Osteoblast (primary cell): ENCODE measurements at regions not wholly inside any gene's neighbourhood (a gene's known extent, or its start where the extent isn't known, plus 50 kb on each side); places are given as distances from the start of the nearest gene placed in this dataset.

ENCODE experiments used
- DNase-seq: peaks from one replicate; pipeline ENCODE4 v3.0.0; 2011; ENCODE audit warnings: low spot score, mixed read lengths; ENCODE audit not compliant: insufficient read length; ENCODE audit errors: missing footprints
- H2AFZ ChIP-seq: 2 replicates; pipeline ENCODE4 v1.6.0; 2011; ENCODE audit warnings: mild to moderate bottlenecking, low read length
- H3K27ac ChIP-seq: 2 replicates; pipeline ENCODE4 v1.5.1; 2011; ENCODE audit warnings: mild to moderate bottlenecking, low read depth, low read length, moderate library complexity
- H3K27me3 ChIP-seq: 2 replicates; pipeline ENCODE4 v1.6.0; 2012; ENCODE audit warnings: mild to moderate bottlenecking, control low read depth, inconsistent platforms, low read length, moderate library complexity; ENCODE audit not compliant: insufficient read depth
- H3K36me3 ChIP-seq: 2 replicates; pipeline ENCODE4 v1.5.1; 2011; ENCODE audit warnings: mild to moderate bottlenecking, low read length, control low read depth, moderate library complexity; ENCODE audit not compliant: insufficient read depth
- H3K4me1 ChIP-seq: 2 replicates; pipeline ENCODE4 v1.5.1; 2011; ENCODE audit warnings: mild to moderate bottlenecking, low read length, control low read depth, moderate library complexity; ENCODE audit not compliant: insufficient read depth
- H3K4me2 ChIP-seq: 2 replicates; pipeline ENCODE4 v1.6.0; 2011; ENCODE audit warnings: mild to moderate bottlenecking, low read length; ENCODE audit not compliant: insufficient read depth
- H3K4me3 ChIP-seq: fragments of 200-600 bp; sonication (generic); 3 replicates; pipeline ENCODE4 v1.5.1; 2012; ENCODE audit warnings: mild to moderate bottlenecking, low read length, inconsistent platforms; ENCODE audit not compliant: insufficient read depth
- H3K79me2 ChIP-seq: 2 replicates; pipeline ENCODE4 v1.6.0; 2012; ENCODE audit warnings: mild to moderate bottlenecking, low read length, control low read depth, inconsistent platforms; ENCODE audit not compliant: insufficient read depth
- H3K9me3 ChIP-seq: 2 replicates; pipeline ENCODE4 v1.5.1; 2011; ENCODE audit warnings: low read depth, low read length, control low read depth
- H4K20me1 ChIP-seq: 2 replicates; pipeline ENCODE4 v1.6.0; 2012; ENCODE audit warnings: mild to moderate bottlenecking, low read length, control low read depth; ENCODE audit not compliant: insufficient read depth
- CTCF ChIP-seq: IDR thresholded peaks from 2 replicates; pipeline ENCODE4 v1.5.1; 2011; ENCODE audit warnings: mild to moderate bottlenecking, low read depth, low read length, moderate library complexity; ENCODE audit errors: extremely low read depth

DNA sequence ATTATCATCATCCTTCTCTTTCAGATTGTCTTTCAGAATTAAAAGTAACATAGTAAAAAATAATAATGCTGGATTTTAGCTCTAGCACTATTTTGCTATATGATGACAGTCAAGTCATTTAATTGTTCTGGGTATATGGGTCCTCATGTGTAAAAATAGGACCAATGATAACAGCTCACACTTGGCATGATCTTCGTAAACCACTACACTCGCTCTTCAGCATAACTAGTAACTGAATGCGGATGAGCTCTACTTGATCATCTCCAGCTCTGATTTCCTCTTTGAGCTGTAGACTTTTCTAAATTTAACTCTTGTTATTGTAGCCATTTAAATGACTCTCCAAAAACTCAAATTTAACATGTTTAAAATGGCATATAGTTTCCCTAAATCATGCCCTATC is 831.8 kb upstream of the HS3ST1 start:
- Histone ChIP-seq H3K4me3 (no peak overlapping the region), H3K27me3 (no peaks in the 10 kb centered on the region), H4K20me1 (no peaks in the 10 kb centered on the region), H3K9me3 (peaks cover 3% of the 10 kb centered on the region), H3K4me2 (no peak overlapping the region), H3K79me2 (no peaks in the 10 kb centered on the region), H3K36me3 (no peaks in the 10 kb centered on the region), H2AFZ (no peak overlapping the region), H3K27ac (no peak overlapping the region), H3K4me1 (no peaks in the 10 kb centered on the region)
- no peak for DNase-seq
- no peak for TF ChIP-seq CTCF

DNA sequence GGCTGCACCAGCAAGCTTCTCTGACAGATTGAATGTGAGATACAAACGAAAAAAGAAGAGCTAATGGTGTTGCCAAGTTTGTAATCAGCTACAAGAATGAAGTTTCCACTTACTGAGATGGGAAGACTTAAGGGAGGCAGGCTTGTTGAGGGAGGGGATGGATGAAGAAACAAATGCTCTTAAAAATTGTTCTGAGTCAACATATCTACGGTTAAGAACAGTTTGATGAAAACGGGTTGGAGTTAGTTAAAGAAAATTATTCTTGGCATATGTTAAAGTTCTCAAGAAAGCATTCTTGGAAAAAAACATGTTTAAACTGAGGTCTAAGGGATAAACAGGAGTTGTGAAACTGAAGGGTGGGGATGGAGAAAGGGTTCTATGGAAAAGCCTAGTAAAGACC is 816.3 kb upstream of the HS3ST1 start:
- H3K27ac ChIP-seq, result no peak overlapping the region
- TF ChIP-seq CTCF, result no peak
- H3K4me3 ChIP-seq, result no peak overlapping the region
- H3K36me3 ChIP-seq, result no peaks in the 10 kb centered on the region
- H3K79me2 ChIP-seq, result no peaks in the 10 kb centered on the region
- no peaks in the 10 kb centered on the region for H3K27me3 ChIP-seq
- H3K4me1 ChIP-seq, result no peaks in the 10 kb centered on the region
- no peaks in the 10 kb centered on the region for H4K20me1 ChIP-seq
- H2AFZ ChIP-seq, result no peak overlapping the region
- no peaks in the 10 kb centered on the region for H3K9me3 ChIP-seq
- DNase-seq, result no peak
- no peak overlapping the region for H3K4me2 ChIP-seq

DNA sequence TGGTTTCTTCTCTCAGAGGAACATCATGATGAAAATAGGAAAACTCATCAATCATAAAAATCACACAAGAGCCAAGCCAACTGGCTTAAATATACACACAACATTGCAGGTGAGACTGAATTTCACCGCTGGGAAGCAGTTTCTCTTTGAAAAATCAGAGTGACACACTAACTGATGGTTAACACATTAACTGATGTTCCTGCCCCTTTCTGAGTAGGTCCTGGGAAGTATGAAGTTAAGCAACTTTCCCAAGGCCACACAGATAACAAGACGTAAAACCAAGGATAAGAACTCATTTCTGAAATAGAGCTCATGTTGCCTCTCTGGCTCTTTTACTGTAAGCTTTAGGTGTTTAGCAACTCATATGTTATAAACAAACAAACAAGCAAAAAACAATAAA is 813.7 kb upstream of the HS3ST1 start:
- H3K27me3 ChIP-seq, result no peaks in the 10 kb centered on the region
- no peaks in the 10 kb centered on the region for H4K20me1 ChIP-seq
- no peaks in the 10 kb centered on the region for H3K9me3 ChIP-seq
- no peak overlapping the region for H3K4me3 ChIP-seq
- H2AFZ ChIP-seq, result no peak overlapping the region
- H3K27ac ChIP-seq, result no peak overlapping the region
- DNase-seq, result no peak
- H3K36me3 ChIP-seq, result no peaks in the 10 kb centered on the region
- TF ChIP-seq CTCF, result no peak
- no peak overlapping the region for H3K4me2 ChIP-seq
- no peaks in the 10 kb centered on the region for H3K4me1 ChIP-seq
- H3K79me2 ChIP-seq, result no peaks in the 10 kb centered on the region

- Histone ChIP-seq H3K79me2 (no peaks in the 10 kb centered on the region), H3K4me3 (no peak overlapping the region), H2AFZ (no peak overlapping the region), H4K20me1 (no peaks in the 10 kb centered on the region), H3K4me1 (no peaks in the 10 kb centered on the region), H3K9me3 (no peaks in the 10 kb centered on the region), H3K27me3 (no peaks in the 10 kb centered on the region), H3K4me2 (no peak overlapping the region), H3K27ac (no peak overlapping the region), H3K36me3 (no peaks in the 10 kb centered on the region)
- no peak for DNase-seq
- TF ChIP-seq CTCF, result no peak
Measured at GRCh38 chr4:12239897-12240636, 811.4 kb upstream of the HS3ST1 start.
